Fibroblast of upper back skin (primary cell): ENCODE measurements at regions not wholly inside any gene's neighbourhood (a gene's known extent, or its start where the extent isn't known, plus 50 kb on each side); places are given as distances from the start of the nearest gene placed in this dataset.

Experiments used
- DNase-seq: peaks from one replicate; pipeline ENCODE4 v3.0.0-alpha.2; 2013

DNA sequence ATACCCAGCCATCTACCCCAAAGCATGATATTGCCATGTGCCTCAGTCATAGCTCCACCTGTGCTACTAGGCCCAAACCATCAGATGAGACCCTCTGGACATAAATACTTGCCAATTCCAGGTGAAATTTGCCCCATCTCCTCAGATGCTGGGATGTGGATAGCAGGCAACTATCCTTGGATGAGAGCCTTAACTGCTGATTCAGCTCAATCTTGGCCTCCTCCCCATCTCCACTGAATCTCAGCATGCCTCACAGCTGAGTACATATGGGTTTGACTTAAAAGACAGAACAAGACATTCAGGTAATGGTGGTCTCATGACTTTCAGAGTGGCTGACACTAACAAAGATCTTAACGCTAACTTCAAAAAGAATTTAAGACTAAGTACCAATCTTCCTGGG is 50.8 kb upstream of the KLHL13 start:
- no peak for DNase-seq

GRCh38 chrX:118171356-118171755 is 54.7 kb upstream of the KLHL13 start:
- no peak for DNase-seq

- DNase-seq = no peak
Measured at GRCh38 chrX:118174516-118175098, 58.0 kb upstream of the KLHL13 start.

GRCh38 chrX:118177708-118178107 is 61.1 kb upstream of the KLHL13 start:
- DNase-seq = no peak

DNA sequence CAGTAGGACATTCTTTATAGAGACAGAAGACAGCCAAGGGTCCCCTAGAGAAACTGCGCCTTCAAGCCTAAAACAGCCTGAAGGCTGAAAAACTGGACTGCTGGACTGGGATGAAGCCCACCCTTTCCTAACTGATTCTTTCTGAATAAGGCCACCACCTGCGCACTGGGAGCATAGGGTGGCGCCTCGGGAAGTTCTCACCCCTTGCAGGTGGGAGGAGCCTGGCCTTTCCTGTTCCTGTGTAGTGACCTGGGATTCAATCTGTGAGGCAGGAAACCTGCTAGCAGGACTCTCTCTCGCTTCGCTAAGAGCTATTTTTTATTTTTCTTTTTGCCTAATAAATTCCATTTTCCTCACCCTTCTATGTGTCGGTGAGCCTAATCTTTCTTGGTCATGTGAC is 61.8 kb upstream of the KLHL13 start:
- DNase-seq = no peak

- no peak for DNase-seq
Measured at GRCh38 chrX:118179161-118179560, 62.6 kb upstream of the KLHL13 start.

- no peak for DNase-seq
Measured at GRCh38 chrX:118179718-118180117, 63.1 kb upstream of the KLHL13 start.

- peak; percentile 0 for DNase-seq
Measured at GRCh38 chrX:118181030-118181429, 64.4 kb upstream of the KLHL13 start.

DNA sequence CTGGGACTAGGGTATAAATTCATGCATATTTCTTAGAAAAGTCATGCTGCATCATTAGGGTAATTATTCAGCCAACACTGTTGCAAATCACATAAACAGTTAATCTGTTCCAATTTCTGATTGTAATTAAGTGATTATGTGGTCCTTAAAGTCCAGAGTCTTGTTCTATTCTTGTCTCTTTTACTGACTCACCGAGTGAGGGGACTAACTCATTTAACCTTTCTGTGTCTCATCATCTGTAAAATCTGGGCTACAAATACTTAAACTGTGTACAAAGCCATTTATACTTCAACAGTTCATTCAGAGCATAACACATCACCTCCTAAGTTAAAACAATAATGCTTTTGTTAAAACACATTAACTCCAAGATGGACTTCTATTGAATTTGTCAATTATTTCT is 65.4 kb upstream of the KLHL13 start:
- no peak for DNase-seq

DNA sequence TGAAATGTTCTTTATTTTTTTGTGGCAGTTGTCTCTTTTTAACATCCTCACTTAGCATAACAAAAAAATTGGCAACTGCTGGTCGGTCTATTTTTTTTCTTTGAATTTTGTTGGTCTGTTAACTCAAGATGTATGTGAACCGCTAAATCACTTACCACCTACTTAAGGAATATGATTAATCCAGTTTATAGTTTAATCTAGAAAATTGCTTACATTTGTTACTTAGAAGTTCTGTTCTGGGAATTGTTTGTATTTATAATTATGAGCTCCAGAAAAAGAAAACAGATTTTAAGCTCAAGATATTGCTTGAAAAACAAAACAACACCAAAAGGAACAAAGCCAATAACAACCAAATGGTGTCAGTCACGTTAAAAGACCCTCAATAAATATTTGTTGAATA is 66.1 kb upstream of the KLHL13 start:
- DNase-seq = no peak

- DNase-seq = no peak
Measured at GRCh38 chrX:118183606-118184005, 67.0 kb upstream of the KLHL13 start.

GRCh38 chrX:118187100-118187499 is 70.5 kb upstream of the KLHL13 start:
- no peak for DNase-seq

DNA sequence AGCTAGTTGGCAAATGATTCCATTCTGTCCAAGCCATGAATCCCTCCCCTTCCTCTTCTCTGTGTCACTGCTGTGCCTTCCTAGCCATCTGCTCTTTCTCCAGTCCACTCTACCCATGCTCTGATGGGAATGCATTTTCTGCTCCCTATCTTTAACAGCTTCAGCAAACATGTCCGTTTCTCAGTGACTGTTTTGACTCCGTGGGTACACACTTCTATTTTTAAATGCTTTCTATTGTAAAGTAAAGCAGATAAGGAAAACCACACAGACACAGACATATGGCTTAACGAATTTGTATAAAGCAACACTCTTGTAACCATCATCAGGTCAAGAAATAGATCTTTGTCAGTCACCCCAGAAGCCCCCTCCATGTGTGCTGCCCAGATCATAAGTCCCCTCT is 72.4 kb upstream of the KLHL13 start:
- DNase-seq = no peak

GRCh38 chrX:118189628-118190027 is 73.0 kb upstream of the KLHL13 start:
- DNase-seq = no peak

DNA sequence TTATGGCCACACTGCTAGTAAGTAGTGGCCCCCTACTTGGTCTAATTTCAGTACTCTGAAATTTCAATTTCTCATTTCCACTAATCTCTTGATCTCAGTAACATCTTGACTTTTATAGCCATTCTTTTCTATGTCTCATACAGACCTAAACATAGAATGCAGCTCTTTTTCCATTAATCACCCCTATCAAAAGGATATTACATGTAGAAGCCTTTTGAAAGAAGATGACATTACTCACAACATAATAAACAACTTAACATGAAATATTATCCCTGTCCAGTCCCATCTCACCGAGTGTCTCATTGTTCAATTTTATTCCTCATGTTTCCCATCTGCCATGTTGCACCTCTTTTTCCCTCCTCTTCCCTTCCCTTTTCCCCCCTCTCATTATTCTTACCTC is 81.1 kb upstream of the KLHL13 start:
- no peak for DNase-seq

GRCh38 chrX:118198577-118198976 is 82.0 kb upstream of the KLHL13 start:
- no peak for DNase-seq

DNA sequence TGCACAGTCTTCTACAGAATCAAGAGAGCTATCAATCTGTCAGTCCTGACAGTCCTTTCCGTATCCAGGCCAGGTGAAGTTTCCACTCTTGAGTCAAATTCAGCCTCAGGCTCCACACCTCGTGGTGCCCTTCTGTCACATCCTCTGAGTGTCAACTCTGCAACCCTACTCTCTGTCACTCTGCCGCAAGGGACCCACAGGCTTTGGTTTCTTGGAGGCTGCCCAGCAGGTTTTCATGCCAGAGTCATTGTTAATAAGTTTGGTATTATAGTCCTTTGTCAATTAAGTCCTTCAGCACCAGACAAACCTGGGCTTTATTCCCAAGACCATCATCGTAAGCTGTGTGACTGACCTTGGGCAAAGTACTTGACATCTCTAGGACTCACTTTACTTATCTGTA is 83.4 kb upstream of the KLHL13 start:
- DNase-seq = no peak

DNA sequence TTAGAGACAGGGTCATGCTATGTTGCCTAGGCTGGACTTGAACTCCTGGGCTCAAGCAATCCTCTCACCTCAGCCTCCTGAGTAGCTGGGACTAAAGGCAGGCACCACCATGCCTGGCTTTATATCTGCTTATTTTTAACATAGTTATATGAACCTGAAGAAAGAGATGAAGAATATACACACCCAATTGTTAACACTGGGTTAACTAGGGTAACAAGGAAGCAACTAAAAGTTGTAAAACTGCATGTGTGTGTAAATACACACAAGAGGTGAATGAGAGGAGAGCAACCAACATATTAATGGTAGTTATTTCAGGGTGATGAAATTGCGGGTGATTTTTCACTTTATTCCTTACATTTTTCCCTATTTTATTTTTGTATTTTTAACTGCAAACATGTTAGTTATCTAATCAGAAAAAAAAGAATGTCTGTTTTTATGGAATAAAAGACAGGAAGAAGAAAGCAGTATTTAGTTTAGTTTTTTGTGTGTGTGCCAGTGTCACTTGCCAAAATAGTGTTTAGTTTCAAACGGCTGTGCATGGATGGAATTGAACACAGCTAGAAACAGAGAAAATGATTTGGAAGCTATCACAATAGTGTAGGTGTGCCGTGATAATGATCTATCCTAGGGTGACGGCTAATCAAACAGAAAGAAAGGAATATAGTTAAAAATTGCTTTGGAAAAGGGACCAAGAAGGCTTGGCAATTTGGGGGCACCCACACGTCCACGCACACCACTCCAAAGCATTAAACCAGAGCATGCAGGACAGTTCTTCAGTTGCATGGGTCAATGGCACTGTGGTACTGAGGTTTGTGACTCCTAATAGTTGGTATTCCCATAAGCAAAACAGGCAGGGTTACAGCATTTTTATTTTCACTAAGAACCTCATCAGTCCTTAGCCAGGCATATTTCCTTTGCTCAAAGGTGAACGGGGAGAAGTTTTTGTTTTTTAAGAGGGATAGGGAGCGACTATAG is 89.1 kb upstream of the KLHL13 start:
- DNase-seq = no peak

DNA sequence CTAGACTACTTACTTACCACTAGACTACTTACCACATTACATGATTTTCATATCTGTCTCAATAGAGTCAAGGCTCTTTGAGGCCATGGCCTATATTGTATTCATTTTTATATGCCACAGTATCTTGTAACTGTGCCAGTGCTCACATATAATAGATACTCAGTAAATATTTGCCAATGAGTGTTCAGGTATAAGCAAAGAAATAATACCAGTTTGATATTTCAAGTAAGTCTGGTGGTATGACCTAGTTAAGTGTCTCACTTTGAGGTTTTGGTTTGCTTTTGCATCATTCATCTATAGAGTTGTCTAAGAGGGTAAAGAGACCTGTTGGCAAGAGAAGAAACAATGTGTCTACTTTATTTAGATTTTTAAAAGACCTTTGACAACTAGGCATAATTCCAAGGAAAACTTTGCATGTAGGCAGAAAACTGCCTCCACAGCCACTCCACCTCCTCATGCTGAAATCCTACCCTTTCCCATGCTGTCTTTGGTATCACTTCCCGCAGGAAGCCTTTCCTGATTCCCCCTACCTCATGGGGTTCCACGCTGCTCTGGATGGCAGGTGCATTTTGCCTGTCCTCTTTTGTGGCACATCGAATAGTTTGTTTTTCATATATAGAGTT is 91.3 kb upstream of the KLHL13 start:
- no peak for DNase-seq

DNA sequence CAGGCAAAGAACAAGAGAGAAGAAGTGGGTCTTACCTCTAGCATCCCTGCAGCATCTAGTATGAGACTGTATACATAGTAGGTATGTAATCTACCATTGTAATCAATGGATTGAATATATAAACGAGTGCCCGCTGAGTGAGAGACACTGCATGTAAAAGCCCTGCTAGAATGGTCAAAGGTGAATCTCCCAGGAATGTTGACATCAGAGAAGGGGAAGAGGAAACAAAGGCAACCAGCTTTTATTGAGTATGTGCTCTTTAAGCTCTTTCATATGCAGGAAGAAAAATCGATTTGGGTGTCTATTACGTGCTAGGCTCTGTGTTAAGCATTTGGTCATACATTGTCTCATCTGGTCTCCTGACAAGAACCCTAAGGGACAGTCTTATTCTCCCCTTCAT is 91.9 kb upstream of the KLHL13 start:
- DNase-seq = no peak

DNA sequence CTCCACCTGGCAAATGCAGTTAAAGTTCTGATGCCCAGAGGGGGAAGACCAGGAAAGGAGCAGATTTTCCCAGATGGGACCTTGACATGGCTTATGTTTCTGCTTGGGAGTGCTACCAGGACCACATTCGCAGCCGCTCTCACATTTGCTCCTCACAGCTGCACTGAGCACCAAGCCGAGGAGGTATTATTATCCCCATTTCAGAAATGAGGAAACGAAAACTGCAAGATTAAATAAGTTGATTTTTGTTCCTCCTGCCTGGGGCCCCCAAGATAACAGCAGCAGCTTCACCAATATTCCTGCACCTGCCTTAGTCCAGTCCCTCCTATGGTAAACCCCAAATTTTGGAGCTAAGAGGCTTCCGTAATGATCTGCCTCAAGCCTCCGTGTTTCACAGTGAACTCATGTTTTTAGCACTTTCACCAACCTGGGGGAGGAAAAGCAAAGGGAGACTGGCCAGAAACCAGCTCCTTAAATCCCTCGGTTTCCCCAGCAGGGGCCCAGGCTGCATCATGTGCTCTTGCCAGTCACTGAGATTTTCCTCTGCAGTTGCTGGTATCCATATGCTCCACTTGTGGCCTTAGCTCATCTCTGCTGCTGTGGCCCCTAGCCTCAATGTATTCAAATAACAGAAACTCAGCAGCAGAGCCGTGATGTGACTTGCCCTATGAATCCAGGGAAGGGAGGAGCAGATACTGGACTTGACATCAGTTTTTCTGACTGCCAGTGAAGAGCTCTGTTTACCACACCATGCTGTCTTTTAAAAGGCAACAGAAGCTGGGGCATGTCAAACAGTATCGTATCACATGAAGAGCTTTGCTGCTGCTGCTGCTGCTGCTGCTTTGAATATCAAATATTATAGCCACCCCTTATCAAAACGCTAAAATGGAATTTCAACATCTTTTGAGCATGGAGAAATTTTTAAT is 95.5 kb upstream of the KLHL13 start:
- no peak for DNase-seq

GRCh38 chrX:118212817-118213183 is 96.2 kb upstream of the KLHL13 start:
- DNase-seq = no peak

GRCh38 chrX:118215346-118215745 is 98.7 kb upstream of the KLHL13 start:
- DNase-seq = no peak
